Activated CD8-positive, alpha-beta memory T cell treated with anti-CD3 and anti-CD28 coated beads, Interleukin-2, amount 50 U/mL, for 1 hour (primary cell): ENCODE measurements at regions not wholly inside any gene's neighbourhood (a gene's known extent, or its start where the extent isn't known, plus 50 kb on each side); places are given as distances from the start of the nearest gene placed in this dataset.
A peak's percentile ranks its signal among the peaks of the same experiment; 100 is the strongest.
"Not testable (repeated sequence)": the region's sequence is repeated elsewhere in the genome, so short reads cannot be mapped to it uniquely, and the experiment has no call there.

Source experiments
- DNase-seq: peaks from one replicate; pipeline ENCODE4 v3.0.0-alpha.2; 2020; ENCODE audit errors: extremely low read depth

DNA sequence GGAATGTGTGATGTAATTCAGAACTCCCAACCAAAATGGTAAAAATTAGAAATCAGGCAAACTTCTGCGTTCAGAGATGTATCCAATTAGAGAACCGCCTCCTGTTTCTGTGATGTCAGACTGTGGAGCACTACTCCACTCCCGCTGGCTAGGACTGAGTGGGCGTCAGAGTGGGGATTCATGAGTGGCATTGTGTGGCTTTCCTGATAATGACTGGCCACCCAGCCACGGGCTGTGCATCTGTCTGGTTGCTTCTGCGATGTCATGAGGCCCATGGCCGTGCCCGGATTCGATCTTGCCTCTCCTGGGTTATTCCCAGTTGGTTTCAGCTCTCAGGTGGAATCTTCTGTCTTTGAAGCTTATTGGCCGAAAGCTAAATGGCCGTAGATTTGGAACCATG lies 87.1 kb upstream of the KCNA1 start:
- no peak for DNase-seq

DNA sequence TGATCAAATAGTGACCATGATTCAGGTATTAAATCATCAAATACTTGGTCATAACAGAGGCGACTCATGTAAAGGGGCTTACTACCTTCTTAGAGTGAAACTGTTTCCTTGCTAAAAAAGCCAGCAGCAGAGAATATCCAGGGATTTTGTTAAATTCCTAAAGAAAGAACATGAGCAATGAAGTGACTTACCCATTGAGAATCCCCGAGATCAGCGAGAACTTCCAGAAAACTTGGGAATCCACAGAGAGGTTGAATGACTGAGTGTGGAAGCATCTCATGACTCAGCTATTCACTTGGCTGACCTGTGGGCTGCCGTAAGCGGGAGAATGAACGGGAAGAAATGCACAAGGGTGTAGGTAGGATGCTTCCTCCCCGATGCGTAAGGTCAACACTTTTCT lies 85.3 kb upstream of the KCNA1 start:
- DNase-seq: no peak

DNA sequence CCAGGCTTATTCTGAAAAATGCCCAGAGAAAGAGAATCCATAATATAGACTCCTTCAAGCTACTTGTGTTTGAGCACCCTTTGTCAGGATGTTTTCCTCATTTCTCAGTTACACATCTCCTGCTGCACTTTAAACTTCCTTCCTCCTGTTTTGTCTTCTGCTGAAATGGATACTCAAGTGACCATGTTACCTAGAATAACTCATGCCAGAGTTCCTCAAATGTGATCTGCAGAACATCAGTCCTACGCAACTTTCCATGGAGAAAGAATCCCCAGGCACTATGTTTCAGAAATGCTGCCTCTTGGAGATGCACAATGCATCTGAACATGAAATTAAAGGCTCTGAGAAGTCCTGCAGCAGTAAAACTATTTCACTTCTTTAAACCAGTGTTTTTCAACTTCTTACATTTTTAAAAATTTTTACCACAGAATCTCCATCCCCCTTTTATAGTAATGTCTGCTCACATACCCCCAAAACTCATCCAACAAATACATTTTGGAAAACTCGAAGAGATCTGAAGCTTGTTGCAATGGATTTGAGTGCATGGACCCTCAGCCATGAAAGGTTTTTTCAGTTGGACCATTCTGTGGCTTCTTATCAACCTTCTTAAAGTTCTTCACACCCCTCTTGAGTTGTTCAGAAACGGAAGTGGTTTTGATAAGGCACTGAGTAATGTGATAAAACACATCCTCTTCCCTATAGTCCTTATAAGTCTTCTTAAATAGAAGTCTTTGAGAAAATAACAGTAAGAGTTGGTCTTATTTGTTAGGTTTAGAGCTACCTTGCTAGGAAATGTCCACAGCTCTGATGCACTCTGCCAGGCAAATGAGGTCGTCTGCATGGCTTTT lies 84.5 kb upstream of the KCNA1 start:
- no peak for DNase-seq

DNA sequence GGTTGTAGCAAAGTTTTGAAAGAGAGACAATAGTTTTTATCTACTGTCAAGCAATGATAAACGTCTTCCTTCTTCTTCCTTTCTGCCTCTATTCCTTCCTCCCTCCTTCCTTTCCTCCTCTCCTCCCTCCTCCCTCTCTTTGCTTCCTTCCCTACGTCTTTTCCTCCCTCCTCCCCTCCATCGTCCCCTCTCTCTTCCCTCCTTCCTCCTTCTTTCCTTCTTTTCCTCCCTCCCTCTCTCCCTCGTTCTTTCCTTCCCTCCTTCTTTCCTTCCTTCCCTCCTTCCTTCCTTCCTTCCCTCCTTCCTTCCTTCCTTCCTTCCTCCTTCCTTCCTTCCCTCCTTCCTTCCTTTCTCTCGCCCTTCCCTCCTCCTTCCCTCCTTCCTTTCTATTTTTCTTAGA lies 82.8 kb upstream of the KCNA1 start:
- DNase-seq: no peak

DNA sequence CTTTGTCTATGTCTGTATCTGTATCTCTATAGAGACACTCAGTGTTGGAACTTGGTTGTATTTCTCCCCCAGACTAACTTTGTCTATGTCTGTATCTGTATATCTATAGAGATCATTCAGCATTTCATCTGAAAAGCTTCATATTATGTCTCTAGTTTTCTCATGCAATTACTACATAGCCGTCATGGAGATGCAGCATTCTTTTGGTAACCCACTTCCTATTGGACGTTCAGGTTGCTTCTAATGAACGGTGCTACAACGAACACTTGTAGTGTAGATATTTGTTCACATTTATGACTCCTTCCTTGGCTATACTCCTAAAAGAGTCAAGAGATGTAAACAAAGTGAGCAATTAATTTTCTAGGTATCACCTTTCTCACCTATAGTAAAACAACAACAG lies 81.5 kb upstream of the KCNA1 start:
- no peak for DNase-seq

DNA sequence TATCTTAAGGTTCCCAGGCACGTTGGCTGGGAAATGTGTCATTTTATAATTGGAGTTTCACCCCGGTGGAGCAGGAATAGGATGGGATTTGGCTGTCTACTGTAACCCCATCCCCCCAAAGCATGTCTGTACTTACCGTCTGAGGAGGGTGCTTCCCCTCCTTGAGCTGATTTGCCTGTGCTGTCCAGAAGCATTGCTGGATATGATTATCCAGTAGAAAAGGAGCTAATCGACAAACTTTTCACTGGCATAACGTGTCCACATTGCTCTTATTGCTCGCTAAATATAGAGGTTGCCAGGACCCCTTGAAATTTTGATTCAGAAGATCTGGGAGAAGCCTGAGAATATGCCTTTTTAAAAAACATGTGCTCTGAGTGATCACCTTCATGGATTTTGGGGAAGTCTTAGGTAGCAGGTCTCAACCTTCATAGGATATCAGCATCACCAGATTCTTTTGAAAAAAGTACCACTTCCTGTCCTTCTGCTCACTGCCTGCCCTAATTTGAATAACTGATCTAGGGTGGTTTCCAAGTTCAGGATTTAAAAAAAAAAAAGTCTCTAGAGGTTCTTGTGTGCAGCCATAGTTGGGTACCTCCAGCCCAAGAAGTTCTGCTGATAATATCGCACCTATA lies 80.4 kb upstream of the KCNA1 start:
- DNase-seq: no peak

DNA sequence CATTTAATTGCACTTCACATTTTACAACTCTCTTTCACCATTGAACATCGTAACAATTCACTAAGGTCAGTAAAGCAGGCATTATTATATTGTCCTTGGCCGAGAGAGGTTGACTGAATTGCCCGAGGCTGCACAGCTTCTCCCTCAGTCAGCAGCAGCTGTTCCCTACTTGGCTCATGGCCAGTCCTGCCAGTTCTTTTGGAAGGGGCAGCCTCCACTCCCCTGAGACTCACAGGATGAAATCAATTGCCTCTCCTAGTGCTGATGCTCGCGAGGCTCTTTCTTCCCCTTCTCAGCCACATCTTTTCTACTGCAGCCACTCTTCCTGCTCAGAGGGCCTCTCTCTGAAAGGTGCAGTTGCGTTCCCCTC lies 79.9 kb upstream of the KCNA1 start:
- no peak for DNase-seq

DNA sequence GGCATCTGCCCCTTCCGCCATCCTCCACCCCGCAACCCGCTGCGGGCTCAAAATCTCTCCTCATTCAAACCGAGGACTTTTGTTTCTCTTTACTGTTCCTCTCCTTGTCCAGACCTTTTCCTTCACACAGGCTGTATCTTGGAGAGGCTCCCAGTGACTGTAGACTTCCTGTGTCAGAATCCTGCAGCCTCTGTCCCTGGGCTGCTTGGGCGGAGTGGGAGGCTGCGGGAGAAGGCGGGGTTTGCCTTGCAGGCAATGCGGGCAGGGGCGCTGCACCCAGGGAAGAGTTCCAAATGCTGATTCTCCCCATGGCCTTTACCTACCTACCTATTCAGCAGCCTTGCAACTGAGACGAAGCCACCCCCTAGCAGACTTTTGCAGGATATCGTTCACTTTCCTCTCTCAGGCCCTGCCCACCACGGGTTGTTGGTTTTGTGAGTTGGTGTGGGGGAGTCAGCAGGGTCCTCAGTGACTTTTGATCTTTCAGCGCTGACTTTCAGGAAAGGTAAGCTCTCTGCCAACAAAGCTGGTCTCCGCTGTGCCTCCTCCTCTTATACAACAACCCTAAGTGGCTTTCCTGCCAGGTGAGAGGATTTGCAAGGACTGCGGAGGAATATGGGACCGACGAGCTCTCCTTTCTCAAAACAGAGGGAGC lies 79.0 kb upstream of the KCNA1 start:
- no peak for DNase-seq

DNA sequence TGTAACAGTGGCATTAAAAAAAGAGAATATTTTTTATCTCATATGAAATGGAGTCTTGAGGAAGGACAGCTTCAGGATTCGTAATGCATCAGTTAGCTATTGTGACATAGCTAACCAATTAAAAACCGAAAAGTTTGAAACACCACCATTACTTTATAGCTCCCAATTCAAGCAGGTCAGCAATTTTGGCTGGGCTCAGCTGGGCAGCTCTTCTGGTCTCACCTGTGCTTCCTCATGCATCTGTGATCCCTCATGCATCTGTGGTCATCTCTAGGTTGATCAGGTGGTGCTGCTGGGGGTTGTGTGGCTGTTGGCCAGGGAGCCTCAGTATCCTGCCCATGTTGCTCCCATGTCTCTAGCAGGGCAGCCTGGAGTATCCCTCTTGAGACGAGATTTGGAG lies 76.7 kb upstream of the KCNA1 start:
- DNase-seq: no peak

DNA sequence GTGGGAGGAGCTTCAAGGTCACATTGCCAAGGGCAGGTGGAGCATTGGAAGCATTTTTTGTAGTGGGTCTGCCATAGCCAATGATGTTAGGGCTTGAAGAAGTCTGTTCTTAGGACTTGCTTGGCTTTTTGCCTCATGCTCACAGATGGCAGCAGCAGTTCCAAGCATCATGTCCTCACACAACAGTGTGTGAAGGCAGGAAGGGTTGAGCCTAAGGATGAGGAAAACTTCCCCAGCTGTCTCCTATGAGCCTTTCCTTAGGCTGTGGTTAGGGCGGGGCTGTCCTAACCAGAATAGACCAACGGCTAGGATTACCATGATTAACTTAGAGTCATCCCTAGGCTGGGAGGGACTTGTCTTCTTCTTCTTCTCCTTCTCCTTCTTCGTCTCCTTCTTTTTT lies 76.2 kb upstream of the KCNA1 start:
- DNase-seq: no peak

DNA sequence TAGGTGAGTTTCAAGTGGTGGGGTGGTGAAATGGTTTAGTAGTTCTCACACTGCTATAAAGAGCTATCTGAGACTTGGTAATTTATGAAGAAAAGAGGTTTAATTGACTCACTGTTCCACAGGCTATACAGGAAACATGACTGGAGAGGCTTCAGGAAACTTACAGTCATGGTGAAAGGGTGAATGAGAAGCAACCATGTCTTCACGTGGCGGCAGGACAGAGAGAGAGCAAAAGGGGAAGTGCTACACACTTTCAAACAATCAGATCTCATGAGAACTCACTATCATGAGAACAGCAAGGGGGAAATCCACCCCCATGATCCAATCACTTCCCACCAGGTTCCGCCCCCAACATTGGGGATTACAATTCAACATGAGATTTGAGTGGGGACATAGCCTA lies 67.3 kb upstream of the KCNA1 start:
- not testable (repeated sequence) for DNase-seq

DNA sequence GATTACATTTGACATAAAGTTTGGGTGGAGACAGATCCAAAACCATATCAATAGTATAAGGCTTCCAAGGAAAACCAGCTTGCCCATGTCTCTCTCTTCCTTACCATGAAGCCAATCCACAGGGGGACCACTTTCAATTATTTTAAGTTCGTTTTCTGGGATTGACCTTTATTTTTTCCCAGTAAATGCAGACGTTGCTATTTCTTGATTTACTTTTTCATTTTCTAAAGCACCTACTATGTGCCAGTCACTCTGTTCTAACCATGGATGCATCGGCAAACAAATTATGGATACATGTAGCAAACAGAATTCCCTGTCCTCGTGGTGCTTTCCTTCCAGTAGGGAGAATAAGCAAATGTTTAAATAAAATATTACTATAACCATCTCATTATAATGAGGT lies 65.8 kb upstream of the KCNA1 start:
- no peak for DNase-seq

DNA sequence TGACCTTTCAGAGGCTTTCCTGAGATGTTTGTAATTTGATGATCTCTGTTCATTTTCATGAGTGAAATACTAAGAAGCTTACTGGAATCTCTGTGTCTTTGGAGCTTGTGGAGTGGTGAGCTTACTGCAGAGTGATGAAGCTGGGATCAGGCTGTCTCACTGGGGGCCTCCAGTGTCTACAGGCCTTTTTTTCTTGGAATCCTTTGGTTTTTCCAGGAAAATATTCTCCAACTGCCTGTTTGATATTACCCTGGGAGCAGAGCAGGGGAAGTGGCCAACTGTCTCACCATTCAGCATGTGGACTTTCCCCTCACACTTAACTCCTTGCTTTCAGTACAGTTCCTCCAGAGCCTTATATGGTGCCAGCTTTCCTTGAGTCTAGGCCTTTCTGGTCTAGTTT lies 62.0 kb upstream of the KCNA1 start:
- DNase-seq: no peak

DNA sequence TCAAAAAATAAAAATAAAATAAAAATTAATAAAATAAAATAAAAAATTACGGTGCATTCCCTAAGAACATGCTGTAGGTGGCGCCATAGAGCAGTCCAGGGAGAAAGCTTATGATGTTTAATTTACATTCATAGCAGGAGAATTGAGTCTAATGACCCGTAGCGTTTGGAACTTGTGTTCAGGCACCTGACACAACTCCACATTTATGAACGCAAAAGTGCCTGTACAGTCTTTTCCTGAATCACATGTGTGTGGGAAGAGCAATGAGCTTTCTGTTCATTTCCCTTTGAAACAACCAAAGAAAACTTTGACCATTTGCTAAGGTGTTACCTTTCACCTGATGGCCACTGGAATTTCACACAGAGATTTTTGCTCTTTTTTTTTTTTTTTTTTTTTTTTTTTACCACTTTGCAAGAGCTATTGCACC lies 60.6 kb upstream of the KCNA1 start:
- no peak for DNase-seq

DNA sequence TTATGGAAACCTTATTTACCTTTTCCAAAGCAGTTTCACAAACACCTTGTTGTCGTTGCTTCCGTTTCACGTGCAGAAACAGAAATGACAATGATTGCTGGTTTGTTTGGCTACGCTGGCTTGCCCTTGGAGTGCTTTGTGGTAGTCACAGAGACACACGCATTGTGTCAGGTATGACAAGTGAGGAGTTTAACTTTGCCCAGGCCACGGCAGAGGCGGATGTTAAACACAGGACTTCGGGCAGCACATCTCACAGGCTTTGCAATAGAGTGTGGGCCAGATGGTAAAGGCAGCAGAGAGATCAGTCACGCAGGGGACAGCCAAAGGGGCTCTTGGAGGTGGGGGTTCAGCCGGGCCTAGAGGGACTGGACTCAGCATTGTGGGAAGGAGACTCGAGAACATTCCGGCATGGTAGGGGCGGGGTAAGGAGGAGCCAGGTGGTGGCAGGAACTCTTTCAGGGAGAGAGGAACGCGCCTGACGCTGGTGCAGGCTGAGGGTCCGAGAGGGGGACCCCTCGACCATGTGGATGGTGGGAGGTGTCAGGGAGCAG lies 59.8 kb upstream of the KCNA1 start:
- no peak for DNase-seq

DNA sequence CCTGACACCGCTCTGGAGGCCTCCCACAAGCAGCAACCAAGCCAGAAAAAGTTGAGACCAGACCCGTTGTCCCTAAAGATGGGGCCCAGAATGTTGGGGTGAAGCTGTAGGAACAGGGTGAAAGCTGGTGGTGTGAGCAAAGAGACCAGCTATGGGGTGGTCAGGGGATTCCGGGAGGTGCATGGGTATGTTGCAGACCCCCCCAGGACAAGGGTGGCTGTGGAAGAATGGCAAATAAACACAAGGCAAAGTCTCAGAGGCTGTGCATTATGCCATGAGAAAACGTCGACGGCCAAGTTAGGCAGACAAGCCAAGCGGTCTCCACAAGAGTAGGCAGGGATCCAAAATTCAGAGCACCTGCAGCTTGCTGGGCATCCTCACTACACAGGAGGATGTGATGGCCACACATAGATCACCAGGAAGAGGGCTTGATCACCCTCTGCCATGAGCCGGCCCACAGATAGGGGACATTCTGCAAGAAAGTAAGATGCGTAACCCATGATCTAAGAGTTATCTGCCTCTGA lies 58.8 kb upstream of the KCNA1 start:
- no peak for DNase-seq

DNA sequence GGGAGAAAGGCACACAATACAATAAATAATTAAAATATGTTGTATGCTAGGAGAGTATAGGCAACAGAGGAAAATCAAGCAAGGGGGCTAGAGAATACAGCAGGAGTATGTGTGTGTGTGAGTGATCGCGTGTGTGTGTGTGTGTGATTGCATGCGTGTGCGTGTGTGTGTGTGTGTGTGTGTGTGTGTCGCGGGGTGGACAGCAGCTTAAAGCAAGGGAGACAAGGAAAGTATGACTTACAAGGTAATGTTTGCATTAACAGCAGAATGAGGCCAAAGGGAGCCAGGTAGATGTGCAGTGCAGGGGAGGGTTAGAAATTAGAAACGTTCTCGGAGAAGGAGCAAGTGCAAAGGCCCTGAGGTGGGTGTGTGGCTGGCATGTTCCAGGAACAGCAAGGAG lies 57.4 kb upstream of the KCNA1 start:
- no peak for DNase-seq

DNA sequence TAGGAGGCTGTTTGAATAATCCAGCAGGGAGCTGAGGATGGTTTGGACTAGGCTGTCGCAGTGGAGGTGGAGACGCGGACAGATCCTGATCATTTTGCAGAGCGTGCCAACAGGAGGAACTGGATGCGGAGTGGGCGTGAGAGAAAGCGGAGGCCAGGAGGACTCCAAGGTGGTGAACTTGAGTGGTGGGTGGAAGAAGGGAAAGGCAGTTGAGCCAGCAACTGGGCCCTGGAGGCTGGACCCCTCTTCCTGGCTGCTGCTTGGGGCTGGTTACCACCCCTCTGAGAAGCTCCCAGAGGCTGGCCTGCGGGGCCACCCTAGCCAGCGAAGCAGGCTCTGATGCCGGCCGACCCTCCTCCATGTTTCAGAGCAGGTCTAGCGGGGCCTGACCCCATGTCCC lies 56.8 kb upstream of the KCNA1 start:
- DNase-seq: no peak

DNA sequence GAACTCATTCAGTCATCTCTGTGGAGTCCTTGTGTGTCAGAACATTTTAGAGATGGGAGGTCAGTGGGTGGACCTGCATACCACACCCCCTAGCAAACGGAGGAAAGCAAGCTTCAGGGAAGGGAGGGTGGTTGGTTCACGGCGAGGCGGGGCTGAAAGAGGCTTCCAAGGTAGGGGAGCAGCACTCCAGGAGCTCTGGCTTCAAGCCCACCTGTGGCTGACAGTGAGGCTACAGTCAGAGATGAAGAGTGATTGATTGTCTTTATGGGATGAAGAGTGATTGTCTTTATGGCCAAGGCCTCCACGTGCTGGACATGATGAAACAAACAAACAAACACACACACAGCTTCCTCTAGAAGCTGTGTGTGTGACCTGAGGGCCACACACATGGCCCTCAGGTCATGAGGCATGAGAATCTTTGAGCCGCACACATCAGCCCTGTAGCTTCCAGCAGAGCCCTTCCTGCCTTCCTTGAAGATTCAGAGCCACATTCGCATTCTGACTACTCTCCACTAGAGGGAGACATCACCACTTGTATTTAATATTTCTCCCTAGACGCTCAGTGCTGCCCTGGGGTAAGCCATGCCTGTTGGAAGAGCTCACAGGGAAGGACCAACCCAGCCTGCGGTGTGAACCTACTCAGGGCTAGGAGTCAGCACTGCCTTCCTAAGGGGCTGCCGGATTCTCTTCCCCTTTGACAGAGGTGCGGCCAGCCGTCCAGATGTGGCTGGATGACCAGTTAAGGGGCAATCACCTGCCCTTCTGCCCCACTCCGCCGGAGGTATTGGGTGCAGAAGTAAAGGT lies 54.4 kb upstream of the KCNA1 start:
- DNase-seq: no peak

DNA sequence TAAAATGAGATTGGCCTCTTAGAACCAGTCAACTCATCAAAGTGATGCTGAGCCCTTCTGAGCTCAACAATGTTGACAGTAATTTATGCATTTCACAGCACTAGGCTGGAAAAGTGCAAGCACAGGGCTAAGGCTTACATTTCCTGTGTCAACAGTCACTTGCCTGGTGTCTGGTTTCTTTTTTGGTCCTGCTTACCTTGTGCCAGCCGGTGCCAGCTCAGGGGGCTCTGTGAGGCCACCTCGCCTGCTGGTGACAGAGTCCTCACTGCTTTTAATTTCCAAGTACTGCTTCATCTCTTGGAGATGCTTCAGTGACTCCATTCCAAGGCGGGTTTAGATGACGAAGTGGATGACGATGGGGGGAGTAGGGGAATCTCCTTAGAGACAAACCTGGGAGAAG lies 53.1 kb upstream of the KCNA1 start:
- no peak for DNase-seq

DNA sequence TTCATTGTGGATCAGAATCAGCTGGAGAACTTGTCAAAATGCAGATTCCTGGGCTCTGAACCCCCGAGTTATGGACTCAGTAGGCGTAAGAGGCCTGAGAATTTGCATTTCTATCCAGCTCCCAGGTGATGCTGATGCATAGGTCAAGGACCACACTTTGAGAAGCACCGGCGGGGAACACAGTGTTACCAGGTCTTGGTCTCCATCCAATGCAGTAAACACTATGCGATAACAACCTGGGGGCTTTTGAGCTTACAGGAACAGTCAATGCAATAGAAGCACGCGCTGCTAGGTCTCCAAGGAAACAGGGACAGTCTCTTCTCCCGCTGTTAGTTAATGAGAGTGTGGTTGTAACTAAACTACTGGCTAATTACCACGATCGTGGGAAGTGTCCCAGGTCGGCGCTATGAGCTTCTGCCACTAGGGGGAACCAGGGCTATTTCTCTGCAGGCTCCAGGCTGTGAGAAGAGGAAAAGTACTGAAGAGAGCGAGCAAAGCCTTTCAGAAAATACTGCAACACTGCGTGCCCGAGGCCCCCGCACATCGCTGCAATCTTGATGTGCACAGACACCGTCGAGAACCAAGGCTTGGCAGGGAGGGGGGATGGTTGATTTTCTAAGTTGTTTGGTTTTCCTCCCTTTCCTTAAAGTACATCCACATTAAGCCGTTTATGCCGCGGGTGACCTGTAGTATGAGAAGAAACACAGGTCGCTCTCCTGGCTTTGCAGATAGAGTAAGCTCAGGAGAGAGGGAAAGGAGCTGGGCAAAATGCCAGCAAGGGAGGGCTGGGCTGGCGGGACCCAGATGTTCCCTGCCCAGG lies 52.0 kb upstream of the KCNA1 start:
- DNase-seq: peak; percentile 12
